A204.1 (cell line): ENCODE measurements at regions not wholly inside any gene's neighbourhood (a gene's known extent, or its start where the extent isn't known, plus 50 kb on each side); places are given as distances from the start of the nearest gene placed in this dataset.

ENCODE experiments used
- FAIRE-seq: peaks from 2 replicates; lab custom pipeline; 2012; peaks lifted over from hg19 to GRCh38; lab: Jason Lieb, UNC

- FAIRE-seq = no peak
Measured at GRCh38 chr2:7982054-7982453, 699.8 kb upstream of the ID2 start.

DNA sequence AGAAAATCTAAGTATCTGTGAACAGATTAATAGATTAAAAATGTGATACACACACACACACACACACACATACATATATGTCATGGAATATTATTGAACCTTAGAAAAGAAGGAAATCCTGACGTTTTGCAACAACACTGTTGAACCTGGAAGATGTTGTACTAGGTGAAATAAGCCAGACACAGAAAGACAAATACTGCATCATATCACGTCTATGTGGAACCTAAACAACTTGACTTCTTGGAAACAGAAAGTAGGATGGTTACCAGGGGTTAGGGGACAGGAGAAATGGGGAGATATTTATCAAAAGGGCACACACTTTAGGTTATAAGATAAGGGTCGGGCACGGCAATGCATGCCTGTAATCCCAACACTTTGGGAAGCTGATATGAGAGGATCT is 698.4 kb upstream of the ID2 start:
- FAIRE-seq = no peak

GRCh38 chr2:7983912-7984311 is 697.9 kb upstream of the ID2 start:
- no peak for FAIRE-seq

GRCh38 chr2:7984693-7985353 is 697.0 kb upstream of the ID2 start:
- FAIRE-seq = no peak

DNA sequence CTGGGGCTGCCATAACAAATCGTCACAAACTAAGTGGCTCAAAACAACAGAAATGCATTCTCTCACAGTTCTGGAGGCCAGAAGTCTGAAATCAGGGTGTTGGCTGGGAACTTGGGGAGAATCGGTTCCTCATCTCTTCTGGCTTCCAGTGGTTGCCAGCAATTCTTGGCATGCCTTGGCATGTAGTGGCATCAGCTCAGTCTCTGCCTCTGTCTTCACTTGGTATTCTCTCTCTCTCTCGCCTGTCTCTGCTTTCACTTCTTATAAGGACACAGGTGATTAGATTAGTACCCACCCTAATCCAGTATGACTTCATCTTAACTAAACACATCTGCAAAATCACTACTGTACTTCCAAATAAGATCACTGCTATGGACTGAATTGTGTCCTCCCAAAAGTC is 695.4 kb upstream of the ID2 start:
- no peak for FAIRE-seq

GRCh38 chr2:7987992-7988391 is 693.9 kb upstream of the ID2 start:
- no peak for FAIRE-seq

DNA sequence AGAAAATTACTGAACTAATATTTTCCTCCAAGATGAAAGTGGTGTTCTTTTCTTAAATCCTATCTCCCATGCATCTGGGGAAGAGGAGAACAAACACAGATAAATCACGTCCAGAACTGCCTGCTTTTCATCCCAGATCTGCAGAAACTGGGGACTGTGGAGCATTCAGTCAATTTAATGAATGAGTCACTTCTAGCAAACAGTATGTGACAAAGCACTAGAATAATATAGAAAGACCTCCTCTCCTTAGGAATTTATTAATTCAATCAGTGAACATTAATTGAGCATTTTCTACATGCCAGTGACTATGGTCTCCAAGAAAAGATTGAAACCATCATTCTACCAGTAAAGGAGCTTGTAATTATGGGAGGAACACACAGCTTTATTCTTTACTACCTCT is 693.4 kb upstream of the ID2 start:
- FAIRE-seq = no peak

DNA sequence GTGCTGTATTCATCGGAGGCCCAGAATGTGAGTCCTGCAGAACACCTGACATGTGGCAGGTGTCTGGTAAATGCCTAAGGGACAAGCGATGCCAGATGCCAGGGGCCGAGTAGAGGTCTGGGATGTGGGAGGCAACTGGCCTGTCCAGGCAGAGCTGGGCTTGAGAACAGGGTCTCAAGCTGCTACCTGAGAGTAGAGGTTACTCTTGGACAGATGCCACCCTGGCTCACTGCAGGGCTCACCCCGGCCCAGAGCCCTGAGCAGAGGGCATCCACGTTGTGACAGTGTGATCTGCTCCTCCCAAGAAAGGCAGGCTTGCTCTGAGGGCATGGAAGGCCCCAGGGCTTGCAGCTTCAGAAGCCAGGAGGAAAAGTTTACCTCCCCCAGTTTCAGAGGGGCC is 692.0 kb upstream of the ID2 start:
- FAIRE-seq = no peak

- no peak for FAIRE-seq
Measured at GRCh38 chr2:7992612-7993602, 688.9 kb upstream of the ID2 start.

GRCh38 chr2:7994397-7994951 is 687.4 kb upstream of the ID2 start:
- no peak for FAIRE-seq

- FAIRE-seq = no peak
Measured at GRCh38 chr2:7997279-7997678, 684.6 kb upstream of the ID2 start.

GRCh38 chr2:7999683-8000476 is 682.0 kb upstream of the ID2 start:
- no peak for FAIRE-seq

DNA sequence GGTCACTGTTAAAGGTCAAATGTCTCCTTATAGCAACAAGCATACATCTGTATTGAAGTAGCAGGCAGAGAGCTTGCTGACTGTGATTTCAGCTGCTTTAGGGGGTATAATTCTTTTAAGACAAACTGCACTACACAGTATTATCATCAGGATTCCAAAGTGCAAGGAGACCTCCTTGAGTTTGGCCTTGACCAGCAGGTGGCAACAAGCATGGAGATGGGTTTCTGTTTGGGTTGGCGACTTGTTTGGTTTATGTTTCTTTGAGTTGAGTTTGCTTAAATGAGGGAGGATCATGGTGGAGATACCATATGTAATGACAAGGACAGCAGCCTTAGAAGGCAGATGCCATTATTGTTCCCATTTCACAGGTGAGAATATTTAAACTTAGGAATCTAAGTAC is 681.0 kb upstream of the ID2 start:
- FAIRE-seq = no peak

- no peak for FAIRE-seq
Measured at GRCh38 chr2:8002765-8003393, 679.0 kb upstream of the ID2 start.

DNA sequence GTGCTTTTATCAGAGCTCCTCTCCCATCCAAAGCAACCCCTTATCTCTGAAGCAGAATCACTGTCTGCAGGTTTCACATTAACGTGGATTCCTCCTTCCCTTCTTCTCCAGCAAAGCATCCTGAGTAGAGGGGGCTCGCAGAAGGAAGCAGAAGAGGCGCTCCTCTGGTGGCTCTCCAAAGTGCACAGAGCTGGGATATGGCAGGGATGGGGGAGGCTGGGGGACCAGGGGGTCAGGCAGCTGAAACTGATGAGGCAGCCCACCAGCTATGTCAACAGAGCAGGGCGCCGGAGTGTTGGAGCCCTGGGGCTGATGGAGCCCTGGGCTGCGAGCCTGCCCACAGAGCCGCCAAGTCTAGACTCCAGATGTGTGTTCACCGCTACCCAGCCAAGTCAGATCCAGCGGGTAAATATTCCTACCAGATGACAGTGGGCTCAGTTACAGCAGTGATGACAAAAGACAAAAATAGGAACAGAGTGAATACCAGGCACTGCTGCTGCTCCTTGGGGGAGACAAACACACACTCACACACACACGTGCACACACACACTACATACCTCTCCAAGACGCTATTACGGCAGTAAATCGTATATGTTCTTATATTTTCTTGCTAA is 678.3 kb upstream of the ID2 start:
- no peak for FAIRE-seq

GRCh38 chr2:8004250-8004681 is 677.6 kb upstream of the ID2 start:
- FAIRE-seq = no peak

GRCh38 chr2:8006181-8006580 is 675.7 kb upstream of the ID2 start:
- no peak for FAIRE-seq

DNA sequence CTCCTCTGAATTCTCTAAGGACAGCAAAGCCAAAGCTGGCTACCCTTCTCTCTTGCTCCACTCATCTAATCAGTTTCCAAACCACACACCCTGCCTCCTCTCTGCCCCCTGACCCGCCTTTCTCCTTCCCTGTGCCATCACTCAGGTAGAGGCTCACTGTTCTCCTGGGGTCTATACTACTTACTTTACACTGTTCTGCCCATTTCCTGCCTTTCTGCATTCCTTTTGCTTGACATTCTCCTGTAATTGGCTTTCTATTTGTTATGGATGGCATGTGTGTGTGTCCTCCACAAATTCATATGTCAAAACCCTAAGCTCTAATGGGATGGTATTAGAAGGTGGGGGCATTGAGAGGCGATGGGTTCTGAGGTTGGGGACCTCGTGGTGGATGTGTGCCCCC is 675.2 kb upstream of the ID2 start:
- no peak for FAIRE-seq

GRCh38 chr2:8009010-8009597 is 672.8 kb upstream of the ID2 start:
- no peak for FAIRE-seq

DNA sequence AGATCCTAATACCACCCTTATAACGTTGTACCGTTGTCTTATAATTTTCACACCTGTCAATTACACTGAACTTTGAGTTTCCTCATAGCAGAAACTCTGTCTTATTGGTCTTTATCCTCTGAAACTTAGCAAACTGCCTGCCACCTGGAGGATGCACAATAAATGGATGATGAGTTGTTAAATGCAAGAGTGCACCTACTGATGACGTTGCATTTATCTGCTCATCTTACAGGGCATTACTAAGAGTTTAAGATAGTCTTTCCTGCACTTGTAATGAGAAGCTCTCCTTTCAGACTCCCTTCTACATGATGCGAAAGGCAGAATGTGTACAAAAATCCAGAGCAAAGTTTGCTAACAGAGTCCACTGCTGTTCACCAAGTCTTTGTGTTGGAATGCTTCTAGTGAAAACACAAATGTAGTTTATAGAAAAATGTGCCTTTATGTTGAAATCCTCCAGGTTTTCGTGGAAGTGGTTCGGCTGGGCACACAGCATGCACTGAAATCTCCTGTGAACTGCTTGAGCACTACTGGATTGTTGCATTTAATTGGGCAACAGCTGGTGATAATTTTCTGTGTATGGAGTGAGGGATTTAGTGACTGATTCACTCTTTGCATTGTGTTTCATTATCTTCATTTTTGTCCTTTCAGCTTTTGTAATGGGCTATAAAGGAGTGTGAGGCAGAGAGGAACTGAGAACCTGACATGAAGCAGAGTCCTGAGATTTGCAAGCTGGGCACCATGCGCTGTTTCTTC is 665.8 kb upstream of the ID2 start:
- no peak for FAIRE-seq
